ENCODE measurements at regions not wholly inside any gene's neighbourhood (a gene's known extent, or its start where the extent isn't known, plus 50 kb on each side); places are given as distances from the start of the nearest gene placed in this dataset.
"Not testable (repeated sequence)": the region's sequence is repeated elsewhere in the genome, so short reads cannot be mapped to it uniquely, and the experiment has no call there.

DNA sequence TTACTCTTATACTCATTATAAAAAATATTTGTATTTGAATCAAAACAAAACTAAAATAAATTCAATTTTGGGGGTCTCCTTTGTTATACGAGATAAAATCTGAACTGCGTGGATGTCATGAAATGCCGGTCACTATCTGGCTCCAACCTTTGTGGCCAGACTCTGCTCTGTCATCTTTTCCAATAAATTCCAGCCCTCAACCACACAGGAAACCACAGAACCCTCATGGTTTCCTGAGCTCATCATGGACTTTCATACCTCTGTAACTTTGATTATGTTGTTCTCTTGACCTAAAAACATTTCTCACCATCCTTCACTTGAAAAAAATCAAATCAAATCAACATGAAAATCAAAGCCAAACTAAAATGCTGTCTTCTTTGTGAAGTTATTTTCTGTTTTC lies 724.7 kb downstream of the METTL4 start:
- peaks cover 53% of the 10 kb centered on the region for H3K9me3 ChIP-seq
- DNase-seq (no peak), ATAC-seq (no peak)
- H3K4me3 ChIP-seq, result no peak overlapping the region
- TF ChIP-seq, protein P1, sequence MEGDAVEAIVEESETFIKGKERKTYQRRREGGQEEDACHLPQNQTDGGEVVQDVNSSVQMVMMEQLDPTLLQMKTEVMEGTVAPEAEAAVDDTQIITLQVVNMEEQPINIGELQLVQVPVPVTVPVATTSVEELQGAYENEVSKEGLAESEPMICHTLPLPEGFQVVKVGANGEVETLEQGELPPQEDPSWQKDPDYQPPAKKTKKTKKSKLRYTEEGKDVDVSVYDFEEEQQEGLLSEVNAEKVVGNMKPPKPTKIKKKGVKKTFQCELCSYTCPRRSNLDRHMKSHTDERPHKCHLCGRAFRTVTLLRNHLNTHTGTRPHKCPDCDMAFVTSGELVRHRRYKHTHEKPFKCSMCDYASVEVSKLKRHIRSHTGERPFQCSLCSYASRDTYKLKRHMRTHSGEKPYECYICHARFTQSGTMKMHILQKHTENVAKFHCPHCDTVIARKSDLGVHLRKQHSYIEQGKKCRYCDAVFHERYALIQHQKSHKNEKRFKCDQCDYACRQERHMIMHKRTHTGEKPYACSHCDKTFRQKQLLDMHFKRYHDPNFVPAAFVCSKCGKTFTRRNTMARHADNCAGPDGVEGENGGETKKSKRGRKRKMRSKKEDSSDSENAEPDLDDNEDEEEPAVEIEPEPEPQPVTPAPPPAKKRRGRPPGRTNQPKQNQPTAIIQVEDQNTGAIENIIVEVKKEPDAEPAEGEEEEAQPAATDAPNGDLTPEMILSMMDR (IDR thresholded peaks at IDR 0.05), result no peak
- H3K4me1 ChIP-seq (ENCODE audit: low read depth), result no peaks in the 10 kb centered on the region
- intact Hi-C loops (cut with DNase I, micrococcal nuclease), result no loop called here
- no peaks in the 10 kb centered on the region for H3K36me3 ChIP-seq (ENCODE audit: low read depth)

- Histone ChIP-seq H3K36me3 (ENCODE audit: low read depth) (no peaks in the 10 kb centered on the region), H3K4me3 (no peak overlapping the region), H3K9me3 (peaks cover 39% of the 10 kb centered on the region), H3K4me1 (ENCODE audit: low read depth) (no peaks in the 10 kb centered on the region)
- no peak for DNase-seq
- TF ChIP-seq, protein P1 (IDR thresholded peaks at IDR 0.05), result no peak
- intact Hi-C loops (cut with DNase I, micrococcal nuclease), result no loop called here
- ATAC-seq, result no peak
These were observed 722.6 kb downstream of the METTL4 start for GRCh38 chr18:1848716-1849115.

DNA sequence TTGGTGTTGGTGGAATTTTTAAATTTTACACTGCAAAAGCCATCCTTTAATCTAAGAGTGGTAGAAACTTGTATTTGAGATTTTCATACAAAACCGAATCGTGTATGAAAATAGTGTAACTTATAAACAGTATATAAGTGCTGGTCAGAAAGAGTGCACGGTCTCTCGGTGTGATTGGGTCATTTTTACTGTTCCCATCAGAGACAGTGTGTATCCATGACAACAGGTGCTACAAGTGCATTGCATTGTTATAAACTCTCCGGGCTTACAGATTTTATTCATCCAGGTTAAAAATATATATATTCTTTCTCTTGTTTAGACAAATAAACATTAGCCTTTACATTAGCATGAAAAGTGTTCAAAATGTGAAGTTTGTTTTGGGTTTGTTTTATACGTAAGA lies 721.9 kb downstream of the METTL4 start:
- no peaks in the 10 kb centered on the region for H3K4me1 ChIP-seq (ENCODE audit: low read depth)
- H3K4me3 ChIP-seq, result no peak overlapping the region
- DNase-seq, result no peak
- TF ChIP-seq, protein P1 (IDR thresholded peaks at IDR 0.05), result no peak
- no peak for ATAC-seq
- H3K36me3 ChIP-seq (ENCODE audit: low read depth), result no peaks in the 10 kb centered on the region
- intact Hi-C loops (cut with DNase I, micrococcal nuclease), result no loop called here
- H3K9me3 ChIP-seq, result peaks cover 32% of the 10 kb centered on the region

DNA sequence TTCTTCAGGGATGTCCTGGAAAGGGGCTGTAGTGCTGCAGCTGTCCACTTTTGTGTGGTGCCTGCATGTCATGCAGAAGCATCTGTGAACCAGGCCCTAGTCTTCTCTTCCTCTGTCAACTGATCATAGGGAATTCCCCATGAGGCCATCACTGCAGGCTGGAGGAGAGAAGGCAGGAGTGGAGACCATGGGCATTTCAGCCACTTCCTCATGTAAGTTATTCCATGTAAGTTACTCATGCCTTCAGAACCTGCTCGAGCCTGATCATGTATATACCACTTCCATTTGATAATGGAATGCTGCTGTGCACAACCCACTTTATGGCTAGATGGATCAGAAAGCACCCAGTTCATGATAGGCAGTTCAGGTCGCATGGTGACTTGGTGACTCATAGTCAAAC lies 714.0 kb downstream of the METTL4 start:
- H3K9me3 ChIP-seq, result peaks cover 44% of the 10 kb centered on the region
- H3K4me1 ChIP-seq (ENCODE audit: low read depth); H3K4me3 ChIP-seq; H3K36me3 ChIP-seq (ENCODE audit: low read depth); DNase-seq; ATAC-seq; intact Hi-C loops (cut with DNase I, micrococcal nuclease): not testable (repeated sequence)

GRCh38 chr18:1861473-1861872 lies 709.8 kb downstream of the METTL4 start:
- no peaks in the 10 kb centered on the region for H3K36me3 ChIP-seq (ENCODE audit: low read depth)
- TF ChIP-seq, protein P1 (IDR thresholded peaks at IDR 0.05), result no peak
- DNase-seq (no peak), ATAC-seq (no peak)
- H3K9me3 ChIP-seq, result peaks cover 60% of the 10 kb centered on the region
- H3K4me1 ChIP-seq (ENCODE audit: low read depth), result no peaks in the 10 kb centered on the region
- intact Hi-C loops (cut with DNase I, micrococcal nuclease), result no loop called here
- no peak overlapping the region for H3K4me3 ChIP-seq

- no peaks in the 10 kb centered on the region for H3K4me1 ChIP-seq (ENCODE audit: low read depth)
- no peaks in the 10 kb centered on the region for H3K36me3 ChIP-seq (ENCODE audit: low read depth)
- peaks cover 36% of the 10 kb centered on the region for H3K9me3 ChIP-seq
- H3K4me3 ChIP-seq, result no peak overlapping the region
- ATAC-seq (no peak), DNase-seq (no peak)
- TF ChIP-seq, protein P1 (IDR thresholded peaks at IDR 0.05), result no peak
- intact Hi-C loops (cut with DNase I, micrococcal nuclease), result no loop called here
These were observed 705.4 kb downstream of the METTL4 start for GRCh38 chr18:1865869-1866268.

Data from mucosa of descending colon (tissue), 3 donors.